Heart right ventricle (tissue), 16 donors: ENCODE measurements at regions not wholly inside any gene's neighbourhood (a gene's known extent, or its start where the extent isn't known, plus 50 kb on each side); places are given as distances from the start of the nearest gene placed in this dataset.
"Not testable (repeated sequence)": the region's sequence is repeated elsewhere in the genome, so short reads cannot be mapped to it uniquely, and the experiment has no call there.

Experiments used
- ATAC-seq, 8 donors: fragments of 200-7000 bp; cut with Tn5 transposase; one replicate each; pipeline ENCODE4 v1.9.1; 2020; ENCODE audit warnings: mild to moderate bottlenecking in 8 of 8, moderate library complexity in 8 of 8, moderate number of reproducible peaks in 1 of 8
- DNase-seq, 2 donors: peaks; one replicate each; pipeline ENCODE4 v3.0.0-alpha.2; 2020
- H3K27ac ChIP-seq, 10 donors: fragments of 200-600 bp; sonication (generic) in 2 of 10; one replicate each; pipeline versions ENCODE4 v1.5.0 to v1.8.0; 2020 to 2022; ENCODE audit warnings: mild to moderate bottlenecking in 3 of 10
- H3K27me3 ChIP-seq, 7 donors: fragments of 200-600 bp; one replicate each; pipeline ENCODE4 v1.8.0; 2021 to 2022; ENCODE audit warnings: mild to moderate bottlenecking in 2 of 7
- H3K36me3 ChIP-seq, 9 donors: fragments of 200-600 bp; sonication (generic) in 1 of 9; one replicate each; pipeline versions ENCODE4 v1.5.0 to v1.8.0; 2020 to 2022; ENCODE audit warnings: mild to moderate bottlenecking in 2 of 9
- H3K4me1 ChIP-seq, 9 donors: fragments of 200-600 bp; sonication (generic) in 1 of 9; one replicate each; pipeline versions ENCODE4 v1.5.0 to v1.8.0; 2020 to 2022; ENCODE audit warnings: mild to moderate bottlenecking in 4 of 9
- H3K4me3 ChIP-seq, 10 donors: fragments of 200-600 bp; sonication (generic) in 2 of 10; one replicate each; pipeline versions ENCODE4 v1.5.0 to v1.8.0; 2020 to 2022; ENCODE audit warnings: mild to moderate bottlenecking in 7 of 10, moderate library complexity in 2 of 10
- H3K9me3 ChIP-seq, 11 donors: fragments of 200-600 bp in 10 of 11; sonication (generic) in 2 of 11; one replicate each; pipeline versions ENCODE4 v1.5.0 to v1.8.0; 2013 to 2022; ENCODE audit warnings: mild to moderate bottlenecking in 2 of 11, control low read depth in 1 of 11, moderate library complexity in 1 of 11
- WGBS, 2 donors: extraction: QIAGEN DNeasy Blood & Tissue Kit; methylation state at CpG; one replicate each; pipeline ENCODE4 v1.1.7; 2013; ENCODE audit warnings: inconsistent platforms in 1 of 2; 5-methylcytosine and 5-hydroxymethylcytosine counted together
- intact Hi-C, 10 donors: fragments of 100-400 bp; cut with DNase I; formaldehyde crosslinking; loops; one replicate each; pipeline versions ENCODE4 v1.11.1 to v1.14.2; 2022
- TF ChIP-seq, protein P1 (sequence below), 9 donors: fragments of 200-600 bp; sonication (generic) in 2 of 9; IDR thresholded peaks; one replicate each; pipeline versions ENCODE4 v1.5.0 to v1.8.0; 2021 to 2022; ENCODE audit warnings: antibody characterized with exemption in 9 of 9, mild to moderate bottlenecking in 5 of 9, moderate library complexity in 1 of 9
- donor health status: Arrhythmogenic right ventricular cardiomyopathy.
- donor health status: ischemic (EF 13 %, LVEDD 7.1; RV severe dilation, severe dysfunction).
- donor health status: healthy with polysubstance abuse.
- donor health status: DM: no; HTN: yes; CAD: no.
- donor health status: DM: no; HTN: no; CAD: no.
- donor health status: ischemic (EF 25% LVEDD 6.9; RV normal size, moderate dysfunction).
- donor health status: ischemic (EF 25% LVEDD 5.7; RV mildly dilated, moderate dysfunction).
- donor health status: healthy.
- donor health status: DM: yes; HTN: yes; CAD: no.
- donor health status: Ischemic cardiomyopathy.
- donor health status: ischemic (EF 35%, LVEDD 5.7; RV mildly dilated, moderate dysfunction).
- donor health status: nonischemic (EF 11% LVEDD 7.7; RV severe dilation, severe dysfunction).
- donor health status: DM: yes; HTN: yes; CAD: no.
- donor health status: PGD.
- donor health status: ischemic (EF 29% LVEDD 5.4; RV normal size, mild dysfunction).
- donor health status: nonischemic (EF 23%, LVEDD 6.1; RV moderate dilation, normal function).

- intact Hi-C loops, result no loop called here
- H3K9me3 ChIP-seq, result no peaks in the 10 kb centered on the region
- 93 to 96% methylated on average over 5 of the region's 5 CpGs for WGBS, 2 donors
These were observed 91.0 kb downstream of the TEX35 start for GRCh38 chr1:178603926-178604325.

GRCh38 chr1:178606839-178607238, 93.9 kb downstream of the TEX35 start:
- WGBS, 2 donors, result 100% methylated on average over 2 of the region's 2 CpGs
- no peaks in the 10 kb centered on the region for H3K9me3 ChIP-seq
- no peak overlapping the region for H3K27ac ChIP-seq
- no peak overlapping the region for H3K4me3 ChIP-seq
- intact Hi-C loops, result no loop called here
- TF ChIP-seq, protein P1, sequence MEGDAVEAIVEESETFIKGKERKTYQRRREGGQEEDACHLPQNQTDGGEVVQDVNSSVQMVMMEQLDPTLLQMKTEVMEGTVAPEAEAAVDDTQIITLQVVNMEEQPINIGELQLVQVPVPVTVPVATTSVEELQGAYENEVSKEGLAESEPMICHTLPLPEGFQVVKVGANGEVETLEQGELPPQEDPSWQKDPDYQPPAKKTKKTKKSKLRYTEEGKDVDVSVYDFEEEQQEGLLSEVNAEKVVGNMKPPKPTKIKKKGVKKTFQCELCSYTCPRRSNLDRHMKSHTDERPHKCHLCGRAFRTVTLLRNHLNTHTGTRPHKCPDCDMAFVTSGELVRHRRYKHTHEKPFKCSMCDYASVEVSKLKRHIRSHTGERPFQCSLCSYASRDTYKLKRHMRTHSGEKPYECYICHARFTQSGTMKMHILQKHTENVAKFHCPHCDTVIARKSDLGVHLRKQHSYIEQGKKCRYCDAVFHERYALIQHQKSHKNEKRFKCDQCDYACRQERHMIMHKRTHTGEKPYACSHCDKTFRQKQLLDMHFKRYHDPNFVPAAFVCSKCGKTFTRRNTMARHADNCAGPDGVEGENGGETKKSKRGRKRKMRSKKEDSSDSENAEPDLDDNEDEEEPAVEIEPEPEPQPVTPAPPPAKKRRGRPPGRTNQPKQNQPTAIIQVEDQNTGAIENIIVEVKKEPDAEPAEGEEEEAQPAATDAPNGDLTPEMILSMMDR (IDR thresholded peaks at IDR 0.05), result no peak
- H3K27me3 ChIP-seq, result no peaks in the 10 kb centered on the region
- H3K36me3 ChIP-seq, result no peaks in the 10 kb centered on the region
- no peak for DNase-seq
- ATAC-seq, result no peak
- peaks cover 0 to 13% (median 0%) of the 10 kb centered on the region in 9 donors for H3K4me1 ChIP-seq

More at GRCh38 chr1:178603926-178604325, 91.0 kb downstream of the TEX35 start:
- no peaks in the 10 kb centered on the region for H3K27me3 ChIP-seq
- no peak overlapping the region for H3K27ac ChIP-seq
- no peak overlapping the region for H3K4me3 ChIP-seq
- no peaks in the 10 kb centered on the region for H3K36me3 ChIP-seq
- DNase-seq, result no peak
- H3K4me1 ChIP-seq, result peaks cover 0 to 12% (median 0%) of the 10 kb centered on the region in 9 donors
- TF ChIP-seq, protein P1 (IDR thresholded peaks at IDR 0.05), result no peak
- ATAC-seq, result no peak

DNA sequence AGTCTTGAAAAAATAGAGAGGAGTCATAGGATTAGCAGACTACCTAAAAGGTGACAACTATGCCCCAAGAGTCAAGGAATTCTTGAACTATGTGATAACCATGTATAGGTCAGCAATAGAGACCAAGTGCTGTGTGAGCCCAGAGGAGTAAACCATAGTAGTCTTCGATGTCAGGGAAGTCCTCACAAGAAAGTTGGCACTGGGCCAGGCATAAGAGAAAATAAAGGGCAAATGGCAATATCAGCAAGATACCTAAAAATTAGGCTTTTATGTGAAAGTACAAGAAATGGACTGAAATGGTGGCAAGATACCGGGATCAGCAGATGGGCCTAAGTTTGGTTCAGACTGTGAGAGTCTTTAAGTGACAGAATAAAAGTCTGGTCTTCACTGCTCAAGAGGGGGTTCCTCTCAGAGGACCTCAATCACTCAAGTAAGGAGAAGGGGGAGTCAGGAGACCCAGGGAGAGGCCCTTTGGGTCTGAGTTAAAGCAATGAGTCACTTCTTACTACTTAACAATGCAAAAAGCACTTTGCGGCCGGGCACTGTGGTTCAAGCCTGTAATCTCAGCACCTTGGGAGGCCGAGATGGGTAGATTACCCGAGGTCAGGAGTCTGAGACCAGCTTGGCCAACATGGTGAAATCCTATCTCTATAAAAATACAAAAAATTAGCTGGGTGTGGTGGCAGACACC, 95.0 kb downstream of the TEX35 start:
- no peaks in the 10 kb centered on the region for H3K27me3 ChIP-seq
- no peak overlapping the region for H3K27ac ChIP-seq
- H3K4me1 ChIP-seq, result peaks cover 0 to 13% (median 0%) of the 10 kb centered on the region in 9 donors
- ATAC-seq, result no peak
- H3K36me3 ChIP-seq, result no peaks in the 10 kb centered on the region
- H3K9me3 ChIP-seq, result no peaks in the 10 kb centered on the region
- 84 to 88% methylated on average over 6 of the region's 6 CpGs for WGBS, 2 donors
- TF ChIP-seq, protein P1 (IDR thresholded peaks at IDR 0.05), result no peak
- intact Hi-C loops, result no loop called here
- no peak for DNase-seq
- H3K4me3 ChIP-seq, result no peak overlapping the region

- H3K27ac ChIP-seq, result no peak overlapping the region
These were observed 96.1 kb downstream of the TEX35 start for GRCh38 chr1:178609015-178609414.

DNA sequence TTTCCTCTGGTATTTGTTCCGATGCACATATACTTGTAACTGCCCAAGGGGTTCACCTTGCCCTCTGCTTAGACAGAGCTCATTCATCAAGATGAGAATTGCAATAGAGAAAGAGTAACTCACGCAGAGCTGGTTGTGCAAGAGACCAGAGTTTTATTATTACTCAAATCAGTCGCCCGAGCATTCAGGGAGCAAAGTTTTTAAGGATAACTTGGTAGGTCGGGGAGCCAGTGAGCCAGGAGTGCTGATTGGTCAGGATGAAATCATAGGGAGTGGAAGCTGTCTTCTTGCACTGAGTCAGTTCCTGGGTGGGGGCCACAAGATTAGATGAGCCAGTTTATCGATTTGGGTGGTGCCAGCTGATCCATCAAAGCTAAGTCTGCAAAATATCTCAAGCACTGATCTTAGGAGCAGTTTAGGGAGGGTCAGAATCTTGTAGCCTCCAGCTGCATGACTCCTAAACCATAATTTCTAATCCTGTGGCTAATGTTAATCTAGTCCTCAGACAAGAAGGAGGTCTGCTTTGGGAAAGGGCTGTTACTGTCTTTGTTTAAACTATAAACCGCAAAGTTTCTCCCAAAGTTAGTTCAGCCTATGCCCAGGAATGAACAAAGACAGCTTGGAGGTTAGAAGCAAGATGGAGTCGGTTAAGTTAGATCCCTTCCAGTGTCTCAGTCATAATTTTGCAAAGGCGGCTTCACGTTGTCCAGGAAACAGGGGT, 97.9 kb downstream of the TEX35 start:
- H3K4me3 ChIP-seq, H3K27me3 ChIP-seq, ATAC-seq, H3K36me3 ChIP-seq, H3K27ac ChIP-seq, DNase-seq, H3K9me3 ChIP-seq, intact Hi-C loops: not testable (repeated sequence)
- WGBS, 2 donors, result 83 to 86% methylated on average over 10 of the region's 10 CpGs
- peaks cover 0 to 13% (median 0%) of the 10 kb centered on the region in 9 donors for H3K4me1 ChIP-seq

More at GRCh38 chr1:178609015-178609414, 96.1 kb downstream of the TEX35 start:
- DNase-seq (no peak), ATAC-seq (no peak)
- Histone ChIP-seq H3K27me3 (no peaks in the 10 kb centered on the region), H3K36me3 (no peaks in the 10 kb centered on the region), H3K4me1 (peaks cover 0 to 13% (median 0%) of the 10 kb centered on the region in 9 donors), H3K4me3 (no peak overlapping the region), H3K9me3 (no peaks in the 10 kb centered on the region)
- 34 to 41% methylated on average over 2 of the region's 2 CpGs for WGBS, 2 donors
- intact Hi-C loops, result no loop called here
- TF ChIP-seq, protein P1 (IDR thresholded peaks at IDR 0.05), result no peak
